ENCODE measurements at regions not wholly inside any gene's neighbourhood (a gene's known extent, or its start where the extent isn't known, plus 50 kb on each side); places are given as distances from the start of the nearest gene placed in this dataset.

DNA sequence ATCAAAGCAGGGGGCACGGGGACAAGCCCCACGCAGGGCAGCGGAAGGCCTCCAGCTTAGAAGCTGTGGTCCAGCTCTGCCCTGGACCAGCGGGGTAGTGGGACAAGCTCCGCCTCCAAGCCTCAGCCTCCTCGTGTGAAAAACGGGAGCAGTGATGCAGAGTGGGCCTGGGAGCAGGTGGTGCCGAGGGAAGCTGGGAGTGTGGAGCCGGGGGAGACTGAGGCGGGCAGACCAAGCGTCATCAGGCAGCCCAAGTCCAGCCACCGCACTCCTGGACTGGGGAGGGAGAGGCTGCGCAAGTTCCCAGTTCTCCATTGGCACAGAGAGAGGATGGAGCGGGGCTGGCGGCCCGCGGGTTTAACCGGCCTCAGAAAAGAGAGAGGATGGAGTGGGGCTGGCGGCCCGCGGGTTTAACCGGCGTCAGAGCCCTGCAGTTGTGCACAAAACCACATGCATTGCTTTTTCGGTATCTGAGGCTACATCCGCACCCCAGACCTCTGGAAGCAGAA, 68.1 kb upstream of the PHF21B start:
- Histone ChIP-seq H3K4me3 (no peak overlapping the region), H3K27me3 (no peaks in the 10 kb centered on the region), H3K36me3 (replicated peaks in 1 of 2; ENCODE audit: insufficient read depth in 1 of 2, low read depth in 2 of 2) (no peaks in the 10 kb centered on the region), H3K9me3 (no peaks in the 10 kb centered on the region), H3K4me1 (no peaks in the 10 kb centered on the region), H3K27ac (no peak overlapping the region)
- no peak for ATAC-seq
- intact Hi-C loops (cut with DNase I), result no loop called here
- TF ChIP-seq, protein P1, sequence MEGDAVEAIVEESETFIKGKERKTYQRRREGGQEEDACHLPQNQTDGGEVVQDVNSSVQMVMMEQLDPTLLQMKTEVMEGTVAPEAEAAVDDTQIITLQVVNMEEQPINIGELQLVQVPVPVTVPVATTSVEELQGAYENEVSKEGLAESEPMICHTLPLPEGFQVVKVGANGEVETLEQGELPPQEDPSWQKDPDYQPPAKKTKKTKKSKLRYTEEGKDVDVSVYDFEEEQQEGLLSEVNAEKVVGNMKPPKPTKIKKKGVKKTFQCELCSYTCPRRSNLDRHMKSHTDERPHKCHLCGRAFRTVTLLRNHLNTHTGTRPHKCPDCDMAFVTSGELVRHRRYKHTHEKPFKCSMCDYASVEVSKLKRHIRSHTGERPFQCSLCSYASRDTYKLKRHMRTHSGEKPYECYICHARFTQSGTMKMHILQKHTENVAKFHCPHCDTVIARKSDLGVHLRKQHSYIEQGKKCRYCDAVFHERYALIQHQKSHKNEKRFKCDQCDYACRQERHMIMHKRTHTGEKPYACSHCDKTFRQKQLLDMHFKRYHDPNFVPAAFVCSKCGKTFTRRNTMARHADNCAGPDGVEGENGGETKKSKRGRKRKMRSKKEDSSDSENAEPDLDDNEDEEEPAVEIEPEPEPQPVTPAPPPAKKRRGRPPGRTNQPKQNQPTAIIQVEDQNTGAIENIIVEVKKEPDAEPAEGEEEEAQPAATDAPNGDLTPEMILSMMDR (IDR thresholded peaks at IDR 0.05), result no peak
- no peak for TF ChIP-seq POLR2A (IDR thresholded peaks at IDR 0.05)
- DNase-seq, result no peak
- 25 to 32% methylated on average over 22 to 25 of the region's 25 CpGs for WGBS, 2 donors

DNA sequence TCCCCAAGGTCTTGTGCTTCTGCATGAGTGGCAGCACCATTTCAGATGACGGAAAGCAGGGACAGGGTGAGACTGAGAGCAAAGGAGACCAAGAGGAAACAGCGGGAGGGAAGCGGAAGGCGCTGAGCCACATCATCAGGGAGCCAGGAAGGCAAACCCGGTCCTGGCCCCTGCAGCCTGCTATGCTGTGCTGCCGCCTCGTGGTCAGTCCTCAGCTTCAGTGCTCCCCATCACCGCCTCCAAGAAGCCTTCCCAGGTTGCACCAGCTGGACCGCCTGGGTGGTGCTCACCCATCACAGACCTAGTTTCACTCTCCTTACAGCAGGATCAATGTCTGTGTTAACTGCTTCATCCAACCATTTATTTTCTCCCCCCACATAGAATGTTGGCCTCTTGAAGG, 73.0 kb upstream of the PHF21B start:
- no peak for ATAC-seq

DNA sequence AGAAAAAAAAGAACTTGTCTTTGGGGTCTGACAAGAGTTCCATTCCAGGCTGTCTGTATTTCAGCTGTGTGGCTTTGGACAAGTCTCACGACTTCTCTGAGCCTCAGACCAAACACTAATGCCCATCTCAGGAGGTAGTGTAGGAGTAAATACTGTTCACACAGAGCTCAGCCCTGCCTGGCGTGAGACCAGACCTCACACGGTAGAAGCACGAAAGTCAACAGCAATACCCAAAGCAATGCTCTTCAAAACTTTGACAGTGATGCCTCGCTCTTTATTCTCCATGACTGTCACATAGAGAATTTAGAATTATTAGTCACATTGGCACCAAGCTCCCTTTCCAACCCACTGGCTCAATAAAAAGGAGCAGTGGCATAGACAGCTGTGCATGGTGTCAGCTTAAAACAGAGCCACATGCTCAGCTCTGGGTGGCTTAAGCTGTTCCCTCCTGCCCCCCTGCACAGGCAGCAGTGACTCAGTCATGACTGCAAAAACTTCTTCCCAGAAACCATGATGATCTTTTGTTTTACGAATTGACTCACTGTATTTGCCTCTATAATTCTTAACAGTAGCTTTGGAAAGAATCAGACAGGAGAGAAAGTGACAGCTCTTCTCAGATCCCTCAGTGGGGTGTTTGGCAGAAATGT, 74.0 kb upstream of the PHF21B start:
- H3K4me1 ChIP-seq, result no peaks in the 10 kb centered on the region
- intact Hi-C loops (cut with DNase I), result no loop called here
- ATAC-seq (no peak), DNase-seq (no peak)
- TF ChIP-seq, protein P1 (IDR thresholded peaks at IDR 0.05), result no peak
- TF ChIP-seq POLR2A (IDR thresholded peaks at IDR 0.05), result no peak
- H3K27ac ChIP-seq, result no peak overlapping the region
- no peaks in the 10 kb centered on the region for H3K36me3 ChIP-seq (replicated peaks in 1 of 2; ENCODE audit: insufficient read depth in 1 of 2, low read depth in 2 of 2)
- H3K9me3 ChIP-seq, result no peaks in the 10 kb centered on the region
- H3K27me3 ChIP-seq, result no peaks in the 10 kb centered on the region
- WGBS, 2 donors, result 48 to 63% methylated on average over 6 of the region's 6 CpGs
- H3K4me3 ChIP-seq, result no peak overlapping the region

More for the DNA sequence above, 73.0 kb upstream of the PHF21B start:
- Histone ChIP-seq H3K27ac (no peak overlapping the region), H3K27me3 (no peaks in the 10 kb centered on the region), H3K36me3 (replicated peaks in 1 of 2; ENCODE audit: insufficient read depth in 1 of 2, low read depth in 2 of 2) (no peaks in the 10 kb centered on the region), H3K4me3 (no peak overlapping the region), H3K4me1 (no peaks in the 10 kb centered on the region), H3K9me3 (no peaks in the 10 kb centered on the region)
- intact Hi-C loops (cut with DNase I), result no loop called here
- WGBS, 2 donors, result 28 to 37% methylated on average over 8 to 9 of the region's 9 CpGs
- no peak for DNase-seq
- no peak for TF ChIP-seq POLR2A (IDR thresholded peaks at IDR 0.05)
- TF ChIP-seq, protein P1 (IDR thresholded peaks at IDR 0.05), result no peak

DNA sequence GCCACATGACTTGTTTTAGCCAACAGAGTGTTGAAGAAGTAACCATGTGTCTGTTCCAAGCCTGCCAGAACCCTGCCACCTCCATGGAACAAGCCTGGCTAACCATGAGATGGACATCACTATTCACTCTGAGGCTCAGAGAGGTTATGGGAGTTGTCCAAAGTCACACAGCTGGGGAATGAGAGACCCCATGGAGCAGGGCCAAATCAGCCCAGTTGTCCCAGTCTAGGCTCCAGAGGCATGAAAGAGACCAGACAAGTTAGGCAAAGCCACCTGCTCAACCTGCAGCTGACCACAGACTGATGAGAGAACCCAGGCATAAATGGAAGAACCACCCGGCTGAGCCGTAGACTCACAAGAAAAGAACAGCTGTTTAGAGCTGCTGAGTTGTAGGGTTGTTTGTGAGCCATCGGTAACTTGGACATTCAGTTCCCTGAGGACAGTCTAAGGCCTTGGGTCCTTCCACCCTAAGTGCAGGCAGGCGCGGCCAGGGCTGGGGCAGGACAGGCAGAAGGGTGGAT, 74.7 kb upstream of the PHF21B start:
- intact Hi-C loops (cut with DNase I), result no loop called here
- no peaks in the 10 kb centered on the region for H3K27me3 ChIP-seq
- no peak for TF ChIP-seq POLR2A (IDR thresholded peaks at IDR 0.05)
- TF ChIP-seq, protein P1 (IDR thresholded peaks at IDR 0.05), result no peak
- H3K36me3 ChIP-seq (replicated peaks in 1 of 2; ENCODE audit: insufficient read depth in 1 of 2, low read depth in 2 of 2), result no peaks in the 10 kb centered on the region
- H3K27ac ChIP-seq, result no peak overlapping the region
- H3K4me3 ChIP-seq, result no peak overlapping the region
- DNase-seq (no peak), ATAC-seq (no peak)
- no peaks in the 10 kb centered on the region for H3K9me3 ChIP-seq
- H3K4me1 ChIP-seq, result no peaks in the 10 kb centered on the region
- WGBS, 2 donors, result 87 to 97% methylated on average over 5 of the region's 5 CpGs

DNA sequence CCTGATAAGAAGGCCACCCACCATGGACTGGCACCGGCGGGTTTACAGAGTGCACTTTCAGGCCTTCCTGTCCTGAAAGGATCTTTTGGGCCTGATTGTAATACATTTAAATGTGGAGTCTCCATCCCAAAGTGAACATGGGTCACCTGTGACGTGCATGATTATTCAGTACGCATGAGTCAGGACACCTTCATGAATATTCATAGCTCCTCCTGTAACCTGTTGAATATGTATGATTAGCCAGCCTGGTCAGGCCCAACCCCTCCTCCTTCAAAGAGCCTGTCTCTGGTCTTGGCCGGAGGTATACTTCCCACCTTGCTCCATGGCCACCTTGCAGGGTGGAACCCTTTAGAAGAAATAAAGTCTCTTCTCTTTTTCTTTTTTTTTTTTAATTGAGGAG, 75.9 kb upstream of the NUP50 start:
- intact Hi-C loops (cut with DNase I), result no loop called here
- Histone ChIP-seq H3K4me1 (no peaks in the 10 kb centered on the region), H3K36me3 (replicated peaks in 1 of 2; ENCODE audit: insufficient read depth in 1 of 2, low read depth in 2 of 2) (no peaks in the 10 kb centered on the region), H3K27ac (no peak overlapping the region), H3K27me3 (no peaks in the 10 kb centered on the region), H3K4me3 (no peak overlapping the region), H3K9me3 (no peaks in the 10 kb centered on the region)
- 73 to 86% methylated on average over 5 of the region's 5 CpGs for WGBS, 2 donors
- ATAC-seq (no peak), DNase-seq (no peak)
- TF ChIP-seq, protein P1 (IDR thresholded peaks at IDR 0.05), result no peak
- no peak for TF ChIP-seq POLR2A (IDR thresholded peaks at IDR 0.05)
